GM12892 (cell line): ENCODE measurements at regions not wholly inside any gene's neighbourhood (a gene's known extent, or its start where the extent isn't known, plus 50 kb on each side); places are given as distances from the start of the nearest gene placed in this dataset.

Source experiments
- DNase-seq: peaks from one replicate; pipeline ENCODE4 v3.0.0; 2011; ENCODE audit not compliant: insufficient read length
- FAIRE-seq: peaks from 2 replicates; lab custom pipeline; 2011; peaks lifted over from hg19 to GRCh38; lab: Jason Lieb, UNC
- POLR2A ChIP-seq: IDR thresholded peaks from 2 replicates; pipeline ENCODE4 v1.6.1; 2011; ENCODE audit warnings: low read depth, low read length, control low read depth
- POLR2AphosphoS5 ChIP-seq: IDR thresholded peaks from 2 replicates; pipeline ENCODE4 v1.6.1; 2011; ENCODE audit warnings: low read depth, low read length, control low read depth
- TAF1 ChIP-seq: IDR thresholded peaks from 2 replicates; pipeline ENCODE4 v1.6.1; 2011; ENCODE audit warnings: low read depth, mild to moderate bottlenecking, control low read depth, low read length, borderline replicate concordance

GRCh38 chr6:14501914-14502313 is 384.3 kb downstream of the CD83 start:
- FAIRE-seq: no peak
- no peak for TF ChIP-seq POLR2AphosphoS5
- TF ChIP-seq POLR2A: no peak
- no peak for TF ChIP-seq TAF1
- no peak for DNase-seq

- no peak for TF ChIP-seq POLR2A
- TF ChIP-seq POLR2AphosphoS5: no peak
- no peak for TF ChIP-seq TAF1
- no peak for FAIRE-seq
- DNase-seq: no peak
Measured at GRCh38 chr6:14502551-14502950, 385.0 kb downstream of the CD83 start.

GRCh38 chr6:14505401-14505800 is 387.8 kb downstream of the CD83 start:
- FAIRE-seq (no peak), DNase-seq (no peak)
- TF ChIP-seq POLR2AphosphoS5 (no peak), POLR2A (no peak), TAF1 (no peak)

- no peak for FAIRE-seq
- DNase-seq: no peak
- TF ChIP-seq POLR2A: no peak
- TF ChIP-seq POLR2AphosphoS5: no peak
- no peak for TF ChIP-seq TAF1
Measured at GRCh38 chr6:14506656-14507246, 389.2 kb downstream of the CD83 start.

- FAIRE-seq: no peak
- TF ChIP-seq POLR2AphosphoS5 (no peak), POLR2A (no peak), TAF1 (no peak)
Measured at GRCh38 chr6:14509120-14509519, 391.5 kb downstream of the CD83 start.

GRCh38 chr6:14510038-14510437 is 392.5 kb downstream of the CD83 start:
- FAIRE-seq (no peak), DNase-seq (no peak)
- no peak for TF ChIP-seq POLR2A
- TF ChIP-seq TAF1: no peak
- TF ChIP-seq POLR2AphosphoS5: no peak

More at GRCh38 chr6:14509120-14509519, 391.5 kb downstream of the CD83 start:
- no peak for DNase-seq

- DNase-seq (no peak), FAIRE-seq (no peak)
- TF ChIP-seq TAF1 (no peak), POLR2AphosphoS5 (no peak), POLR2A (no peak)
Measured at GRCh38 chr6:14511061-14511586, 393.6 kb downstream of the CD83 start.

- TF ChIP-seq POLR2AphosphoS5: no peak
- TF ChIP-seq TAF1: no peak
- TF ChIP-seq POLR2A: no peak
- DNase-seq: no peak
- no peak for FAIRE-seq
Measured at GRCh38 chr6:14512246-14512645, 394.7 kb downstream of the CD83 start.

- DNase-seq (no peak), FAIRE-seq (no peak)
- TF ChIP-seq POLR2AphosphoS5 (no peak), POLR2A (no peak), TAF1 (no peak)
Measured at GRCh38 chr6:14513496-14514393, 396.2 kb downstream of the CD83 start.

GRCh38 chr6:14516956-14517355 is 399.4 kb downstream of the CD83 start:
- TF ChIP-seq TAF1 (no peak), POLR2A (no peak), POLR2AphosphoS5 (no peak)
- DNase-seq: no peak
- no peak for FAIRE-seq

GRCh38 chr6:14517516-14518105 is 400.0 kb downstream of the CD83 start:
- no peak for DNase-seq
- FAIRE-seq: no peak

More at GRCh38 chr6:14517516-14518105, 400.0 kb downstream of the CD83 start:
- no peak for TF ChIP-seq POLR2AphosphoS5
- TF ChIP-seq TAF1: no peak
- TF ChIP-seq POLR2A: no peak
